ENCODE measurements at regions not wholly inside any gene's neighbourhood (a gene's known extent, or its start where the extent isn't known, plus 50 kb on each side); places are given as distances from the start of the nearest gene placed in this dataset.

DNA sequence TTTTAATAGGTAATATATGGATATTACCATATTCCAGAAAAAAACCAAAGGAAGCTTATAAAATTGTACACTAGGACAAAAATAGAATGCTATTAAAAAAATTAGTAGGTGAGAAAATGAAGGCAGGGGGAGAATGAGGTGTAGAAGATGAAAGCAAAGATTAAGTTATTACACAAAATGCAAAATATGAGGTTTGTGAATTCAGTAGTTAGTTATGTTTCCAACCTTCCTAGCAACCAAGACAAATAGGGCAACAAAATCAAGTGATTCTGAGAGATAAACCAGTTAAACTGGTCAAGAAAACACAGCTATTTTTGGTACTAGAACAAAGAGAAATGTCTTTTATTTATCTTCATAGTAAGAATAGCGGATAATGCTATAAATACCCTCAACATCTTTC lies 300.0 kb upstream of the RASGEF1B start:
- Histone ChIP-seq H3K9ac (ENCODE audit: insufficient read depth, low read length, poor library complexity, severe bottlenecking) (no peak overlapping the region), H3K27me3 (ENCODE audit: control insufficient read depth in 2 of 2, insufficient read depth in 2 of 2, low read length in 2 of 2) (no peaks in the 10 kb centered on the region), H3K9me3 (replicated peaks in 1 of 2; ENCODE audit: control insufficient read depth in 1 of 2, insufficient read depth in 1 of 2, low read length in 2 of 2) (no peaks in the 10 kb centered on the region), H4K20me1 (ENCODE audit: insufficient read depth, low read length) (no peaks in the 10 kb centered on the region), H3K4me1 (ENCODE audit: control insufficient read depth in 1 of 2, insufficient read depth in 2 of 2, low read length in 2 of 2) (no peaks in the 10 kb centered on the region), H3K4me3 (replicated peaks in 1 of 3; ENCODE audit: low read depth in 2 of 3, low read length in 3 of 3) (no peak overlapping the region), H2AFZ (ENCODE audit: insufficient read depth, low read depth, low read length, poor library complexity, severe bottlenecking) (no peak overlapping the region), H3K27ac (ENCODE audit: low read depth in 1 of 2, low read length in 2 of 2) (no peak overlapping the region), H3K4me2 (replicated peaks; ENCODE audit: extremely low read depth, low read length, poor library complexity, severe bottlenecking) (no peak overlapping the region), H3K36me3 (replicated peaks in 1 of 2; ENCODE audit: control insufficient read depth in 1 of 2, insufficient read depth in 2 of 2, low read length in 2 of 2) (no peaks in the 10 kb centered on the region), H3K79me2 (ENCODE audit: insufficient read depth, low read length) (no peaks in the 10 kb centered on the region)
- TF ChIP-seq, protein P1, sequence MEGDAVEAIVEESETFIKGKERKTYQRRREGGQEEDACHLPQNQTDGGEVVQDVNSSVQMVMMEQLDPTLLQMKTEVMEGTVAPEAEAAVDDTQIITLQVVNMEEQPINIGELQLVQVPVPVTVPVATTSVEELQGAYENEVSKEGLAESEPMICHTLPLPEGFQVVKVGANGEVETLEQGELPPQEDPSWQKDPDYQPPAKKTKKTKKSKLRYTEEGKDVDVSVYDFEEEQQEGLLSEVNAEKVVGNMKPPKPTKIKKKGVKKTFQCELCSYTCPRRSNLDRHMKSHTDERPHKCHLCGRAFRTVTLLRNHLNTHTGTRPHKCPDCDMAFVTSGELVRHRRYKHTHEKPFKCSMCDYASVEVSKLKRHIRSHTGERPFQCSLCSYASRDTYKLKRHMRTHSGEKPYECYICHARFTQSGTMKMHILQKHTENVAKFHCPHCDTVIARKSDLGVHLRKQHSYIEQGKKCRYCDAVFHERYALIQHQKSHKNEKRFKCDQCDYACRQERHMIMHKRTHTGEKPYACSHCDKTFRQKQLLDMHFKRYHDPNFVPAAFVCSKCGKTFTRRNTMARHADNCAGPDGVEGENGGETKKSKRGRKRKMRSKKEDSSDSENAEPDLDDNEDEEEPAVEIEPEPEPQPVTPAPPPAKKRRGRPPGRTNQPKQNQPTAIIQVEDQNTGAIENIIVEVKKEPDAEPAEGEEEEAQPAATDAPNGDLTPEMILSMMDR (IDR thresholded peaks at IDR 0.05) = no peak
- Mint-ChIP-seq H3K4me3 (no peak overlapping the region), H3K36me3 (no peaks in the 10 kb centered on the region), H3K27me3 (ENCODE audit: low read depth in 3 of 3) (peaks cover 0 to 1% (median 0%) of the 10 kb centered on the region in 3 donors), H3K4me1 (no peaks in the 10 kb centered on the region), H3K27ac (no peak overlapping the region), H3K9me3 (peaks cover 0 to 2% (median 0%) of the 10 kb centered on the region in 7 donors)
- WGBS (ENCODE audit: insufficient coverage) = no CpG with 5 or more reads among the region's 1 CpG
- intact Hi-C loops (cut with micrococcal nuclease) = no loop called here
- no peak for DNase-seq

DNA sequence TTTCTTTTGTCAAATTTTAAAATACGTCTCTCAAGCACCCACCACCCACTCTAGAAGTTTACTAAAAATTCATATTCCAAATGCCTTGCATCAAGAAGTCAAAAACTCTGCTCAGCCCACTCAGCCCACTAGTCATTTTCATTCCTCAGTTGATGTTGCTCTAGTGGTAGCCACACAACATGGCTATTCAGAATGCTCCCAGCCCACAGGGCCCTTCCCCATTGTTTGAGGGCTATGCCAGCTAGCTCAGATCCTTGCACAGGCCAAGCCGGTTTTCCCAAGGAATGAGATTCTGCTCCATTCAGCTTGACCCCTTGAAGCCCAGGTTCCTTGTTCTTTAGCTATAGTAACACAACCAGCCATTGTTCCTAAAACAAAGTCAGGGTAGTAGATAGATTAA lies 297.5 kb upstream of the RASGEF1B start:
- no peak overlapping the region for H3K9ac ChIP-seq (ENCODE audit: insufficient read depth, low read length, poor library complexity, severe bottlenecking)
- H2AFZ ChIP-seq (ENCODE audit: insufficient read depth, low read depth, low read length, poor library complexity, severe bottlenecking) = no peak overlapping the region
- Mint-ChIP-seq H3K4me3 (no peak overlapping the region), H3K36me3 (no peaks in the 10 kb centered on the region), H3K27me3 (ENCODE audit: low read depth in 3 of 3) (peaks cover 0 to 1% (median 0%) of the 10 kb centered on the region in 3 donors), H3K27ac (no peak overlapping the region), H3K4me1 (no peaks in the 10 kb centered on the region), H3K9me3 (peaks cover 0 to 2% (median 0%) of the 10 kb centered on the region in 7 donors)
- H3K79me2 ChIP-seq (ENCODE audit: insufficient read depth, low read length) = no peaks in the 10 kb centered on the region
- no peaks in the 10 kb centered on the region for H3K36me3 ChIP-seq (replicated peaks in 1 of 2; ENCODE audit: control insufficient read depth in 1 of 2, insufficient read depth in 2 of 2, low read length in 2 of 2)
- no peaks in the 10 kb centered on the region for H3K9me3 ChIP-seq (replicated peaks in 1 of 2; ENCODE audit: control insufficient read depth in 1 of 2, insufficient read depth in 1 of 2, low read length in 2 of 2)
- no peak for DNase-seq
- H3K4me3 ChIP-seq (replicated peaks in 1 of 3; ENCODE audit: low read depth in 2 of 3, low read length in 3 of 3) = no peak overlapping the region
- no peak overlapping the region for H3K27ac ChIP-seq (ENCODE audit: low read depth in 1 of 2, low read length in 2 of 2)
- intact Hi-C loops (cut with micrococcal nuclease) = no loop called here
- H4K20me1 ChIP-seq (ENCODE audit: insufficient read depth, low read length) = no peaks in the 10 kb centered on the region
- H3K4me2 ChIP-seq (replicated peaks; ENCODE audit: extremely low read depth, low read length, poor library complexity, severe bottlenecking) = no peak overlapping the region
- TF ChIP-seq, protein P1 (IDR thresholded peaks at IDR 0.05) = no peak
- H3K27me3 ChIP-seq (ENCODE audit: control insufficient read depth in 2 of 2, insufficient read depth in 2 of 2, low read length in 2 of 2) = no peaks in the 10 kb centered on the region
- WGBS (ENCODE audit: insufficient coverage) = no CpG with 5 or more reads among the region's 2 CpGs
- H3K4me1 ChIP-seq (ENCODE audit: control insufficient read depth in 1 of 2, insufficient read depth in 2 of 2, low read length in 2 of 2) = no peaks in the 10 kb centered on the region

Data from CD14-positive monocyte (primary cell).